Kidney epithelial cell (primary cell): ENCODE measurements at regions not wholly inside any gene's neighbourhood (a gene's known extent, or its start where the extent isn't known, plus 50 kb on each side); places are given as distances from the start of the nearest gene placed in this dataset.
"Not testable (repeated sequence)": the region's sequence is repeated elsewhere in the genome, so short reads cannot be mapped to it uniquely, and the experiment has no call there.

Source experiments
- DNase-seq: peaks from one replicate; pipeline ENCODE4 v3.0.0-alpha.2; 2010; ENCODE audit warnings: low read depth
- H3K27me3 ChIP-seq: 2 replicates; pipeline ENCODE4 v1.6.0; 2011; ENCODE audit warnings: low read length; ENCODE audit not compliant: control insufficient read depth, insufficient read depth
- H3K36me3 ChIP-seq: 2 replicates; pipeline ENCODE4 v1.5.1; 2011; ENCODE audit warnings: low read length; ENCODE audit not compliant: control insufficient read depth, insufficient read depth
- H3K4me3 ChIP-seq: 2 replicates; pipeline ENCODE4 v1.5.1; 2011; ENCODE audit warnings: low read depth, mild to moderate bottlenecking, control low read depth, low read length
- TF ChIP-seq, protein P1 (sequence below): IDR thresholded peaks from 2 replicates; pipeline ENCODE4 v1.5.1; 2011; ENCODE audit warnings: mild to moderate bottlenecking, moderate library complexity, low read length, control low read depth, inconsistent platforms; ENCODE audit not compliant: insufficient read depth, poor library complexity, severe bottlenecking

DNA sequence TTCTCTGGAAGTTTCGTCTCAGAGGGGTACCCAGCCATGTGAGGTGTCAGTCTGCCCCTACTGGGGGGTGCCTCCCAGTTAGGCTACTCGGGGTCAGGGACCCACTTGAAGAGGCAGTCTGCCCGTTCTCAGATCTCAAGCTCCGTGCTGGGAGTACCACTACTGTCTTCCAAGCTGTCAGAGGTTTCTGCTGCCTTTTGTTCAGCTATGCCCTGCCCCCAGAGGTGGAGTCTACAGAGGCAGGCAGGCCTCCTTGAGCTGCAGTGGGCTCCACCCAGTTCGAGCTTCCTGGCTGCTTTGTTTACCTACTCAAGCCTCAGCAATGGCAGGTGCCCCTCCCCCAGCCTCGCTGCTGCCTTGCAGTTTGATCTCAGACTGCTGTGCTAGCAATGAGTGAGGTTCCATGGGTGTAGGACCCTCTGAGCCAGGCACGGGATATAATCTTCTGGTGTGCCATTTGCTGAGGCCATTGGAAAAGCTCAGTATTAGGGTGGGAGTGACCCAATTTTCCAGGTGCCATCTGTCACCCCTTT is 71.0 kb upstream of the SH3GLB1 start:
- H3K4me3 ChIP-seq, H3K27me3 ChIP-seq, DNase-seq, H3K36me3 ChIP-seq: not testable (repeated sequence)

DNA sequence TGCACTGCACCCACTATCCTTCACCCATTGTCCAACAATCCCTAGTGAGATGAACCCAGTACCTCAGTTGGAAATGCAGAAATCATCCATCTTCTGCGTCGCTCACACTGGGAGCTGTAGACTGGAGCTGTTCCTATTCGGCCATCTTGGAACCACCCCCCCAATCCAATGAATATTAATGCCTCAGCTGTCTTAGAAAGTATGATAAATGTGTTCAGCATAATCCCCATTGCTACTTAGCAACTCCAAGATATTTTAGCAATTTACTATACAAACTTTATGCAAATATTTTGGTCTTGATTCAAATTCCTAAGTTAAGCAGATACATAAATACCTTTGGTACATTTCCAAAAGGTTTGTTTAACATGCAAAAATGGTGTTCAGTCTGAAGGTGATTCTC is 70.5 kb upstream of the SH3GLB1 start:
- TF ChIP-seq, protein P1, sequence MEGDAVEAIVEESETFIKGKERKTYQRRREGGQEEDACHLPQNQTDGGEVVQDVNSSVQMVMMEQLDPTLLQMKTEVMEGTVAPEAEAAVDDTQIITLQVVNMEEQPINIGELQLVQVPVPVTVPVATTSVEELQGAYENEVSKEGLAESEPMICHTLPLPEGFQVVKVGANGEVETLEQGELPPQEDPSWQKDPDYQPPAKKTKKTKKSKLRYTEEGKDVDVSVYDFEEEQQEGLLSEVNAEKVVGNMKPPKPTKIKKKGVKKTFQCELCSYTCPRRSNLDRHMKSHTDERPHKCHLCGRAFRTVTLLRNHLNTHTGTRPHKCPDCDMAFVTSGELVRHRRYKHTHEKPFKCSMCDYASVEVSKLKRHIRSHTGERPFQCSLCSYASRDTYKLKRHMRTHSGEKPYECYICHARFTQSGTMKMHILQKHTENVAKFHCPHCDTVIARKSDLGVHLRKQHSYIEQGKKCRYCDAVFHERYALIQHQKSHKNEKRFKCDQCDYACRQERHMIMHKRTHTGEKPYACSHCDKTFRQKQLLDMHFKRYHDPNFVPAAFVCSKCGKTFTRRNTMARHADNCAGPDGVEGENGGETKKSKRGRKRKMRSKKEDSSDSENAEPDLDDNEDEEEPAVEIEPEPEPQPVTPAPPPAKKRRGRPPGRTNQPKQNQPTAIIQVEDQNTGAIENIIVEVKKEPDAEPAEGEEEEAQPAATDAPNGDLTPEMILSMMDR: no peak
- H3K4me3 ChIP-seq: no peak overlapping the region
- H3K36me3 ChIP-seq: no peaks in the 10 kb centered on the region
- H3K27me3 ChIP-seq: no peaks in the 10 kb centered on the region
- DNase-seq: no peak

DNA sequence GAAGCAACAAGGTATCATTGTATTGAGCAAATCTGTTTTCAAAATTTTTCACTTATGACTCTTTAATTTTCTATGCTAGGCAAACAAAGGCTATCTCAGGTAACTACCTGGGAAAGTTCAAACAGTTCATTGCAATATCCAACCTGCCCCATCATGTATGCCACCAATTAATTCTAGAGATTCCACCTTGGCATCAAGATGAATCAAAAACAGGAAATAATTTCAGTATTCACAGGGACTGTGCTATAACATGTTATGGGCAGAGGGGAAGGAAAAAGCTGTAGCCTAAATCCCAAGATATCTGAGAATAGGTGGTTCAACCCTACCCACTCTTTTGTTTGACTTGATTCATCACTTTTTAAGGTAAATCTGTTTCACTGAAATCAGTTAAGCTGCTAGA is 67.5 kb upstream of the SH3GLB1 start:
- no peak for DNase-seq
- H3K4me3 ChIP-seq: no peak overlapping the region
- H3K27me3 ChIP-seq: no peaks in the 10 kb centered on the region
- no peaks in the 10 kb centered on the region for H3K36me3 ChIP-seq
- TF ChIP-seq, protein P1: no peak

DNA sequence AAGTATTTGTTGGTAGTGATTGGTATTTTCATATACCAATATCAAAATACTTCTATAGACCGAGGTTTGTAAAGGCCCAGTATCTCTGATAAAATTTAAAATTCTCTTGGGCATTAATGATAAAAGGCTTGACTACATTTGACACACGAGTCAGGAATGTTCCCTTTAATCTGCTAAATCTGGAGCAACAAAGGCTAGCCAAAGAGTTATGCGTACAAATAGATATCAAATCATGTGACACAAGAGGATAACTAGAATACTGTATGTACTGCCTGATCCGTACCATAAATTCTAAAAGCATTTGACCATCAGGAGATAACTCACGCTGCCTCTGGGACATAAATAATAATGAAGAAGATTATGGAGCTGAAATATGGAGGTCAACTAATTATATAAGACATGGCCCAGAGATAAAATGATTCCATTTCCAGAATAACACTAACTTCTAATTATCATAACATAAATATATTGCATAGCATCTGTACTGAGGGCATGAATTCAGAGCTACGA is 64.2 kb upstream of the SH3GLB1 start:
- no peak overlapping the region for H3K4me3 ChIP-seq
- TF ChIP-seq, protein P1: no peak
- no peaks in the 10 kb centered on the region for H3K36me3 ChIP-seq
- DNase-seq: no peak
- no peaks in the 10 kb centered on the region for H3K27me3 ChIP-seq

DNA sequence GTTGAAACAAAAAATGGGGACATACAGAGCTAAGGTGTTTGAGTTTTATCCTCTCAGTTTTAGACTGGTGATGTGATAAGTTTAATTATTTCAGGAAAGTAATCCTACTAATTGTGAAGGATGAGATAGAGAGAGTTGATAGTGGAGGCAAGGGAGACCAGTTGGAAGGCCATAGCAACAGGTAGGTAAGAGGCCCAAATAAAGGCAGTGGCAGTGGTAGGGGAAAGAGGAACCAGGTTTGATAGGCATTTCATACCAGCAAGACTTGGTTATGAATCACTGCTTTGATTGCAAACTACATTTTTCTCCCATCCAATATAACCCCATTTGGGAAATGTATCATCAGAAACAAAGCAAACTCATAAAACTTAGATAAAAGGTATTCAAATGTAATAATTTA is 63.1 kb upstream of the SH3GLB1 start:
- Histone ChIP-seq H3K4me3 (no peak overlapping the region), H3K27me3 (no peaks in the 10 kb centered on the region), H3K36me3 (no peaks in the 10 kb centered on the region)
- TF ChIP-seq, protein P1: no peak
- no peak for DNase-seq

DNA sequence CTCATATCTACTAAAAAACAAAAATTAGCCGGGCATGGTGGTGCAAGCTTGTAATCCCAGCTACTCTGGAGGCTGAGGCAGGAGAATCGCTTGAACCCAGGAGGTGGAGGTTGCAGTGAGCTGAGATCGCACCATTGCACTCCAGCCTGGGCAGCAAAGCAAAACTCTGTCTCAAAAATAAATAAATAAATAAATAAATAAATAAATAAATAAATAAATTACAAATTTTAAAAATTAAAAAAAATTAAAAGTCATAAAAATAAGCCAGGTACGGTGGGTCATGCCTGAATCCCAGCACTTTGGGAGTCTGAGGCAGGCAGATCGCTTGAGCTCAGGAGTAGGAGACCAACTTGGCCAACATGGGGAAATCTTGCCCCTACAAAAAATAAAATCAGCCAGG is 59.7 kb upstream of the SH3GLB1 start:
- H3K4me3 ChIP-seq, H3K36me3 ChIP-seq, DNase-seq, H3K27me3 ChIP-seq: not testable (repeated sequence)

DNA sequence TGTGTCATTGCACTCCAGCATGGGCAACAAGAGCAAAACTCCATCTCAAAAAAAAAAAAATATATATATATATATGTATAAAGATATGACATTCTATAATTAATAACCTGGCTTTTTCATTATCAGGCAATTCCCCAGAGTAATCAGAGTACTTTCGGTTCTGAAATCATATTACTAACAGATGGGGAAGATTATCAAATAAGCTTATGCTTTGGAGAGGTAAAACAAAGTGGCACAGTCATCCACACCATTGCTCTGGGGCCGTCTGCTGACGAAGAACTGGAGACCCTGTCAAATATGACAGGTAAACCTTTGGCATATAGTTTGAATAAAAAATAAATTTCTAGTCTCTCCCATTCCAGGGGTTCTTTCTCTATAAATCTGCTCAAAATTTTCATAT is 58.5 kb upstream of the SH3GLB1 start:
- TF ChIP-seq, protein P1: no peak
- no peaks in the 10 kb centered on the region for H3K36me3 ChIP-seq
- DNase-seq: no peak

More for the DNA sequence above, 58.5 kb upstream of the SH3GLB1 start:
- H3K4me3 ChIP-seq: no peak overlapping the region
- no peaks in the 10 kb centered on the region for H3K27me3 ChIP-seq
